AG04449 (cell line): ENCODE measurements at regions not wholly inside any gene's neighbourhood (a gene's known extent, or its start where the extent isn't known, plus 50 kb on each side); places are given as distances from the start of the nearest gene placed in this dataset.
"Not testable (repeated sequence)": the region's sequence is repeated elsewhere in the genome, so short reads cannot be mapped to it uniquely, and the experiment has no call there.

ENCODE experiments used
- CTCF ChIA-PET: fragments of 350-600 bp; formaldehyde crosslinking; extraction: SDS; loops from one replicate; lab custom pipeline; 2021; ENCODE audit warnings: antibody characterized with exemption; lab: Yijun Ruan, JAX
- POLR2A ChIA-PET: fragments of 400-600, 350-600 bp; formaldehyde crosslinking; extraction: SDS; loops from one replicate; lab custom pipeline; 2020; ENCODE audit warnings: antibody characterized with exemption, inconsistent platforms; lab: Yijun Ruan, JAX
- DNase-seq: peaks from one replicate; pipeline ENCODE4 v3.0.0-alpha.2; 2010; ENCODE audit warnings: low read depth, low spot score
- H3K4me3 ChIP-seq: 2 replicates; pipeline ENCODE4 v1.5.1; 2011; ENCODE audit warnings: low read depth, mild to moderate bottlenecking, control low read depth, low read length
- CTCF ChIP-seq: IDR thresholded peaks from one replicate; pipeline ENCODE4 v1.5.1; 2011; ENCODE audit warnings: mild to moderate bottlenecking, moderate library complexity, low read length, control low read depth, inconsistent platforms; ENCODE audit not compliant: insufficient read depth; ENCODE audit errors: missing control alignments

GRCh38 chrX:63551856-63552255 lies 200.7 kb upstream of the SPIN4 start:
- TF ChIP-seq CTCF, result no peak
- DNase-seq, result no peak
- no peak overlapping the region for H3K4me3 ChIP-seq
- CTCF ChIA-PET, result no interaction called here
- POLR2A ChIA-PET, result no interaction called here

- POLR2A ChIA-PET, result no interaction called here
- CTCF ChIA-PET, result no interaction called here
- DNase-seq, result no peak
- no peak overlapping the region for H3K4me3 ChIP-seq
- TF ChIP-seq CTCF, result no peak
Observed at GRCh38 chrX:63530654-63531053, 179.5 kb upstream of the SPIN4 start.

DNA sequence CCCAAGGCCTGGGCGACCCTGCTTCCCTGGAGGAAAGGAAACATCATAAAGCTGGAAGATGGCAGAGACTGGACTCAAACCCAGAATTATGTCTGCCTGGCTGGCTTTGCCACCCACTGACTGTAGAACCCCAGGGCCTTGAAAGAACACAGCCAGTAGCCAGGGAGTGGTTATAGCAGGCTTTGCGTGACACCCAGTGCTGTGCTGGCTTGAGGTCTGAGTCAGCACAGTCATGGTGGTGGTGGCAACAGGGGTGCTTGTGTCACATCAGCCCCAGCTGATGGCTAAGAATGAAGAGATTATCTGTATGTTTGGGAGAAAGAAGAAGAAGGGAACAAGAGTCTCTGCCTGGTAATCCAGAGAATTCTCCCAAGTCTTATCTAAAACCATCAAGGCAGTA lies 178.8 kb upstream of the SPIN4 start:
- no peak for DNase-seq
- ChIA-PET CTCF (no interaction called here), POLR2A (no interaction called here)
- TF ChIP-seq CTCF, result no peak
- H3K4me3 ChIP-seq, result no peak overlapping the region

GRCh38 chrX:63526863-63527262 lies 175.7 kb upstream of the SPIN4 start:
- POLR2A ChIA-PET, result no interaction called here
- no peak for TF ChIP-seq CTCF
- H3K4me3 ChIP-seq, result no peak overlapping the region
- CTCF ChIA-PET, result no interaction called here
- no peak for DNase-seq

- DNase-seq, result no peak
- CTCF ChIA-PET, result no interaction called here
Observed at GRCh38 chrX:63525491-63525890, 174.4 kb upstream of the SPIN4 start.

DNA sequence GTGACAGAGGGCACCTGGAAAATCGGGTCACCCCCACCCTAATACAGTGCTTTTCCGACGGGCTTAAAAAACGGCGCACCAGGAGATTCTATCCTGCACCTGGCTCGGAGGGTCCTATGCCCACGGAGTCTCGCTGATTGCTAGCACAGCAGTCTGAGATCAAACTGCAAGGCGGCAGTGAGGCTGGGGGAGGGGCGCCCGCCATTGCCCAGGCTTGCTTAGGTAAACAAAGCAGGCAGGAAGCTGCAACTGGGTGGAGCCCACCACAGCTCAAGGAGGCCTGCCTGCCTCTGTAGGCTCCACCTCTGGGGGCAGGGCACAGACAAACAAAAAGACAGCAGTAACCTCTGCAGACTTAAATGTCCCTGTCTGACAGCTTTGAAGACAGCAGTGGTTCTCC lies 168.2 kb upstream of the SPIN4 start:
- H3K4me3 ChIP-seq, DNase-seq, CTCF ChIA-PET, POLR2A ChIA-PET: not testable (repeated sequence)

More at GRCh38 chrX:63525491-63525890, 174.4 kb upstream of the SPIN4 start:
- no peak overlapping the region for H3K4me3 ChIP-seq
- TF ChIP-seq CTCF, result no peak
- POLR2A ChIA-PET, result no interaction called here

GRCh38 chrX:63514569-63515080 lies 163.5 kb upstream of the SPIN4 start:
- POLR2A ChIA-PET, result no interaction called here
- DNase-seq, result no peak
- CTCF ChIA-PET, result interaction anchor here (1.2 to 1.5 kb wide), 2 partner anchors 10 to 241 kb away, joined by 3 to 6 read pairs; no protein-coding TSS in a partner anchor

More at GRCh38 chrX:63514569-63515080, 163.5 kb upstream of the SPIN4 start:
- no peak overlapping the region for H3K4me3 ChIP-seq
- TF ChIP-seq CTCF, result no peak
